Parathyroid adenoma (tissue), 2 donors: ENCODE measurements at regions not wholly inside any gene's neighbourhood (a gene's known extent, or its start where the extent isn't known, plus 50 kb on each side); places are given as distances from the start of the nearest gene placed in this dataset.

Experiments
- H2AFZ ChIP-seq: fragments of 300-600 bp; sonication (generic); one replicate; pipeline ENCODE4 v1.7.0; 2017; ENCODE audit warnings: antibody characterized with exemption, mild to moderate bottlenecking
- H3K27ac ChIP-seq: fragments of 300-600 bp; sonication (generic); one replicate; pipeline ENCODE4 v1.7.0; 2017
- H3K27me3 ChIP-seq: fragments of 300-600 bp; sonication (generic); one replicate; pipeline ENCODE4 v1.7.0; 2017; ENCODE audit warnings: low read length; ENCODE audit not compliant: control insufficient read depth, insufficient read depth
- H3K36me3 ChIP-seq: fragments of 300-600 bp; sonication (generic); one replicate; pipeline ENCODE4 v1.7.0; 2017; ENCODE audit warnings: low read length; ENCODE audit not compliant: control insufficient read depth, insufficient read depth
- H3K4me1 ChIP-seq: fragments of 300-600 bp; sonication (generic); one replicate; pipeline ENCODE4 v1.7.0; 2017; ENCODE audit warnings: control low read depth
- H3K4me2 ChIP-seq: fragments of 300-600 bp; sonication (generic); one replicate; pipeline ENCODE4 v1.7.0; 2017; ENCODE audit warnings: low read length
- H3K4me3 ChIP-seq: fragments of 300-600 bp; sonication (generic); one replicate; pipeline ENCODE4 v1.7.0; 2017; ENCODE audit warnings: low read depth, low read length
- H3K79me2 ChIP-seq: fragments of 300-600 bp; sonication (generic); one replicate; pipeline ENCODE4 v1.7.0; 2017; ENCODE audit warnings: control low read depth
- H3K9ac ChIP-seq: fragments of 300-600 bp; sonication (generic); one replicate; pipeline ENCODE4 v1.7.0; 2017; ENCODE audit warnings: mild to moderate bottlenecking
- H3K9me3 ChIP-seq: fragments of 300-600 bp; sonication (generic); one replicate; pipeline ENCODE4 v1.7.0; 2017; ENCODE audit warnings: low read length; ENCODE audit not compliant: control insufficient read depth
- TF ChIP-seq, protein P1 (sequence below): fragments of 300-600 bp; sonication (generic); IDR thresholded peaks from one replicate; pipeline ENCODE4 v1.7.0; 2017; ENCODE audit warnings: antibody characterized with exemption, mild to moderate bottlenecking
- donor health status: primary hyperparathyroidism.

DNA sequence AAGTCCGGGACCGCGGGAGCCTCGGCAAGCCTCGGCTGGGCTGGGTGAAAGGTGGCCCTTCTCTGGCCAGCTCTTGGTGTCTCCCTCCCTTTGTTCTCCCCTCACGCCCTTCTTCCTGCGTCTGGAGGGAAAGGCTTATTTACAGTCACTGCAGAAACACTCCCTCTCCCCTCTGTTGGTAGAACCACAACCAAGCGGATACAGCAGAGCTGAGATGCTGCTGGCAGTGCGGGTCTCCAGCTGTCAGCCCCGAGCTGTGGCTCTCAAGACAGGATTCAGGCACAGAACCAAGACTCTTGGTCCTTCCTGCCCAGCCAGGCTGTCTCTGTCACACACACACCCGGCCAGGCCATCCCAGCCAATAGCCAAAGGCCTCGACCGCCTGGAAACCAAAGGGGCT lies 133.3 kb downstream of the ENGASE start:
- H3K27me3 ChIP-seq, result no peaks in the 10 kb centered on the region
- TF ChIP-seq, protein P1, sequence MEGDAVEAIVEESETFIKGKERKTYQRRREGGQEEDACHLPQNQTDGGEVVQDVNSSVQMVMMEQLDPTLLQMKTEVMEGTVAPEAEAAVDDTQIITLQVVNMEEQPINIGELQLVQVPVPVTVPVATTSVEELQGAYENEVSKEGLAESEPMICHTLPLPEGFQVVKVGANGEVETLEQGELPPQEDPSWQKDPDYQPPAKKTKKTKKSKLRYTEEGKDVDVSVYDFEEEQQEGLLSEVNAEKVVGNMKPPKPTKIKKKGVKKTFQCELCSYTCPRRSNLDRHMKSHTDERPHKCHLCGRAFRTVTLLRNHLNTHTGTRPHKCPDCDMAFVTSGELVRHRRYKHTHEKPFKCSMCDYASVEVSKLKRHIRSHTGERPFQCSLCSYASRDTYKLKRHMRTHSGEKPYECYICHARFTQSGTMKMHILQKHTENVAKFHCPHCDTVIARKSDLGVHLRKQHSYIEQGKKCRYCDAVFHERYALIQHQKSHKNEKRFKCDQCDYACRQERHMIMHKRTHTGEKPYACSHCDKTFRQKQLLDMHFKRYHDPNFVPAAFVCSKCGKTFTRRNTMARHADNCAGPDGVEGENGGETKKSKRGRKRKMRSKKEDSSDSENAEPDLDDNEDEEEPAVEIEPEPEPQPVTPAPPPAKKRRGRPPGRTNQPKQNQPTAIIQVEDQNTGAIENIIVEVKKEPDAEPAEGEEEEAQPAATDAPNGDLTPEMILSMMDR, result no peak

DNA sequence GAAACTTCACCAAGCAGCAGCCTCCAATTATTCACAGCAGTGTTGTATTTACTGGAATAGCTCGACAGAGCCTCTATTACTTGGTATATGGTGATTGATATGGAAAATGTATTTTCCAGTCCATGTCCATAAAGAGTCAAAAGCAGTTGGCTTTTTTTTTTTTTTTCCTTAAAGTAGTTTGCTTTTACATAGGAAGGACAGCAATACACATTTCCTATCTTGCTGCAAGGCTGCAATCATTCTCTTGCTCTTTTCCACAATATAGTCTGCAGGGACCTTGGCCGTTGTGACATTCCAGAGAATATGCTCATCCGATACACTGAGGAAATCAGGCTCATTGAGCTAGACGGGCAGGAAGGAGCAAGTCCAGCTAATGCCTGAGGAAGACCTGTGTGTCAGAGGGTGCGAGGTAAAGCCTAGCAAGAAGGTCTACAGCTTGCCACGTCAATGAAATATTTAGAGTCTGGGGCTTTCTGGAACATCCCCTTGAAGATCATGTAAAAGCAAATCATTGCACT lies 131.1 kb downstream of the ENGASE start:
- H3K4me1 ChIP-seq, result no peaks in the 10 kb centered on the region
- TF ChIP-seq, protein P1, result no peak

More for the DNA sequence above, 133.3 kb downstream of the ENGASE start:
- Histone ChIP-seq H3K79me2 (no peaks in the 10 kb centered on the region), H3K27ac (no peak overlapping the region), H3K9ac (no peak overlapping the region), H3K36me3 (no peaks in the 10 kb centered on the region), H2AFZ (no peak overlapping the region), H3K4me2 (no peak overlapping the region), H3K4me1 (no peaks in the 10 kb centered on the region), H3K9me3 (no peaks in the 10 kb centered on the region), H3K4me3 (no peak overlapping the region)

DNA sequence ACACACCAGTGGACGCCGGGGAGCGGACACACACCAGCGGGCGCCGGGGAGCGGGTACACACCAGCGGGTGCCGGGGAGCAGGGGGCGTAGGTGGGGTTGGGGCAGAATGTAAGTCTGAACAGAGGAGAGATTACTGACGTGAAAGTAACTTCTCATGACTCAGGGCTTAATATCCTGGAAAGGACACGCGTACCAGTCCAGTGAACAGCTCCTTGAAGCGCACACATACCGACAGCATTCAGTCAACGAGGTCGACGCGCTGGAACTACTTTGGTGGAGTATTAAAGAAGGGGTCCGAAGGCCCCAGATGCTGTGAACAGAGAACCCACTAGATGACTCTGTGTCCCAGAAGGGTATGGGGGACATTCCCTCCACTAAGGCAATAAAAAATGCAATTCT lies 129.6 kb downstream of the ENGASE start:
- no peaks in the 10 kb centered on the region for H3K36me3 ChIP-seq
- H3K79me2 ChIP-seq, result no peaks in the 10 kb centered on the region
- no peak overlapping the region for H3K9ac ChIP-seq
- TF ChIP-seq, protein P1, result no peak
- H3K27ac ChIP-seq, result no peak overlapping the region
- H2AFZ ChIP-seq, result no peak overlapping the region
- no peaks in the 10 kb centered on the region for H3K4me1 ChIP-seq
- no peak overlapping the region for H3K4me2 ChIP-seq
- H3K4me3 ChIP-seq, result no peak overlapping the region
- H3K27me3 ChIP-seq, result no peaks in the 10 kb centered on the region
- H3K9me3 ChIP-seq, result no peaks in the 10 kb centered on the region

More for the DNA sequence above, 131.1 kb downstream of the ENGASE start:
- no peaks in the 10 kb centered on the region for H3K79me2 ChIP-seq
- H3K27ac ChIP-seq, result no peak overlapping the region
- H3K27me3 ChIP-seq, result no peaks in the 10 kb centered on the region
- no peak overlapping the region for H3K9ac ChIP-seq
- no peaks in the 10 kb centered on the region for H3K9me3 ChIP-seq
- H2AFZ ChIP-seq, result no peak overlapping the region
- no peak overlapping the region for H3K4me2 ChIP-seq
- H3K36me3 ChIP-seq, result no peaks in the 10 kb centered on the region
- no peak overlapping the region for H3K4me3 ChIP-seq

DNA sequence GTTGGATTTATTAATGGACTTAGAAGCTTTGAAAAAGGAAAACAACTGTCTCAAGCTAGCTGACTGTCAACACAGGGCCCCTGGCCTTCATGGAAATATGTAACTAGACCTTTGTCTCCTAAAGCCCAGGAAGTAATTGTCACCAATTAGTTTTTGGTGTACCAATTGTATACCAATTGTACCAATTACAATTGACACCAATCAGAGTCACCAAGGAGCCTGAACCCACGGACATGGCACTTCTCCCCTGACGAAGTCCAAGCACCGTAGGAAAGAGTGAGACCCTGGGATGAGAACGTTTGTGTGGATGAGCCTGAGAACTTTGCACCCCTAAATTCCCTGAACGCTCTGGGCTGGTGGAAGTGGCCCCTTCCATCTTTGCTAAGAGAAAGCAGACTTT lies 129.0 kb downstream of the ENGASE start:
- Histone ChIP-seq H3K36me3 (no peaks in the 10 kb centered on the region), H3K4me2 (no peak overlapping the region), H3K27me3 (no peaks in the 10 kb centered on the region)

DNA sequence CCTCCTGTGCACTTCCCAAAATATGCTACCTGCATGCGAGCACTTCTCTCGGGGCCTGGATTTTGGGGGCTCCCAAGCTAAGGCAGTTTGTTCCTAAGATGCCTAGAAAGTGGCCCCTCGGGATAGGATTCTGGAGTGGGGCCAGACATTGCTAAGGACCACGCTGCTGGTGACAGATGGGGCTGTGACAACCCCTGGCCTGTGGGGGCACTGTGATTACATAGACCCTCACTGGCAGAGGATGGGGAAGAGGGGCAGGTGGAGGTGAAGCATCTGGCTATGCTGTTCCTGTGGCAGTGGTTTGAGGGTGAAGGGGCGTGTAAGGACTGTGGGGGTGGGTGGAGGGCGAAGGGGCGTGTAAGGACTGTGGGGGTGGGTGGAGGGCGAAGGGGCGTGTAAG lies 128.4 kb downstream of the ENGASE start:
- Histone ChIP-seq H3K4me3 (no peak overlapping the region), H3K4me2 (no peak overlapping the region), H3K36me3 (no peaks in the 10 kb centered on the region), H3K9ac (no peak overlapping the region), H3K27me3 (no peaks in the 10 kb centered on the region), H3K27ac (no peak overlapping the region), H3K9me3 (no peaks in the 10 kb centered on the region), H3K79me2 (no peaks in the 10 kb centered on the region), H3K4me1 (no peaks in the 10 kb centered on the region), H2AFZ (no peak overlapping the region)
- TF ChIP-seq, protein P1, result no peak

More for the DNA sequence above, 129.0 kb downstream of the ENGASE start:
- H3K9ac ChIP-seq, result no peak overlapping the region
- no peak overlapping the region for H3K4me3 ChIP-seq
- H3K79me2 ChIP-seq, result no peaks in the 10 kb centered on the region
- TF ChIP-seq, protein P1, result no peak
- no peaks in the 10 kb centered on the region for H3K9me3 ChIP-seq
- no peak overlapping the region for H3K27ac ChIP-seq
- no peaks in the 10 kb centered on the region for H3K4me1 ChIP-seq
- H2AFZ ChIP-seq, result no peak overlapping the region
